ENCODE measurements at regions not wholly inside any gene's neighbourhood (a gene's known extent, or its start where the extent isn't known, plus 50 kb on each side); places are given as distances from the start of the nearest gene placed in this dataset.

DNA sequence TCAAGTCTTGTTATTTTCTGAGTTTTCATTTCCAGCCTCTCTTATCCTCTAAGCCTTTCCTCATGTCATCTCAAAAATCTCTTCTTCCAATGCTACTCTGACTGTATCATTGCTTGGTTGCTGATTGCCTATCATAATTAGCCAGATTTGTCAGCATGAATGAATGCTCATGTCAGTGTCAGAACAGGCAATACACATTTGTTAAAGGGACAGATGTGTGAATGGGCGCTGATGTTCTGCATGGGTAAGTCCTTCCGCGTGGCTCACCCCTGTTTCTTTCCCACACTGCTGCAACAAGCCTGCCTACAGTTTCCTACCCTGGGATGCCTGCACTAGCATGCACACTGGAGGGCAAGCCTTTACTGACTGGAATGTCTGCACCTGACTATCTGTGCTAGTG, 100.6 kb downstream of the RHOU start:
- TF ChIP-seq CTCF (conservative IDR thresholded peaks at IDR 0.05; ENCODE audit: low read depth in 2 of 2) (no peak), POLR2AphosphoS5 (IDR thresholded peaks at IDR 0.05; ENCODE audit: low read depth) (no peak), EZH2phosphoT487 (IDR thresholded peaks at IDR 0.05; ENCODE audit: unreplicated experiment) (no peak)
- TF ChIP-seq, protein P1, sequence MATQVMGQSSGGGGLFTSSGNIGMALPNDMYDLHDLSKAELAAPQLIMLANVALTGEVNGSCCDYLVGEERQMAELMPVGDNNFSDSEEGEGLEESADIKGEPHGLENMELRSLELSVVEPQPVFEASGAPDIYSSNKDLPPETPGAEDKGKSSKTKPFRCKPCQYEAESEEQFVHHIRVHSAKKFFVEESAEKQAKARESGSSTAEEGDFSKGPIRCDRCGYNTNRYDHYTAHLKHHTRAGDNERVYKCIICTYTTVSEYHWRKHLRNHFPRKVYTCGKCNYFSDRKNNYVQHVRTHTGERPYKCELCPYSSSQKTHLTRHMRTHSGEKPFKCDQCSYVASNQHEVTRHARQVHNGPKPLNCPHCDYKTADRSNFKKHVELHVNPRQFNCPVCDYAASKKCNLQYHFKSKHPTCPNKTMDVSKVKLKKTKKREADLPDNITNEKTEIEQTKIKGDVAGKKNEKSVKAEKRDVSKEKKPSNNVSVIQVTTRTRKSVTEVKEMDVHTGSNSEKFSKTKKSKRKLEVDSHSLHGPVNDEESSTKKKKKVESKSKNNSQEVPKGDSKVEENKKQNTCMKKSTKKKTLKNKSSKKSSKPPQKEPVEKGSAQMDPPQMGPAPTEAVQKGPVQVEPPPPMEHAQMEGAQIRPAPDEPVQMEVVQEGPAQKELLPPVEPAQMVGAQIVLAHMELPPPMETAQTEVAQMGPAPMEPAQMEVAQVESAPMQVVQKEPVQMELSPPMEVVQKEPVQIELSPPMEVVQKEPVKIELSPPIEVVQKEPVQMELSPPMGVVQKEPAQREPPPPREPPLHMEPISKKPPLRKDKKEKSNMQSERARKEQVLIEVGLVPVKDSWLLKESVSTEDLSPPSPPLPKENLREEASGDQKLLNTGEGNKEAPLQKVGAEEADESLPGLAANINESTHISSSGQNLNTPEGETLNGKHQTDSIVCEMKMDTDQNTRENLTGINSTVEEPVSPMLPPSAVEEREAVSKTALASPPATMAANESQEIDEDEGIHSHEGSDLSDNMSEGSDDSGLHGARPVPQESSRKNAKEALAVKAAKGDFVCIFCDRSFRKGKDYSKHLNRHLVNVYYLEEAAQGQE (IDR thresholded peaks at IDR 0.05; ENCODE audit: unreplicated experiment) = no peak

Measured in GM23338 (cell line).